ENCODE measurements at regions not wholly inside any gene's neighbourhood (a gene's known extent, or its start where the extent isn't known, plus 50 kb on each side); places are given as distances from the start of the nearest gene placed in this dataset.

DNA sequence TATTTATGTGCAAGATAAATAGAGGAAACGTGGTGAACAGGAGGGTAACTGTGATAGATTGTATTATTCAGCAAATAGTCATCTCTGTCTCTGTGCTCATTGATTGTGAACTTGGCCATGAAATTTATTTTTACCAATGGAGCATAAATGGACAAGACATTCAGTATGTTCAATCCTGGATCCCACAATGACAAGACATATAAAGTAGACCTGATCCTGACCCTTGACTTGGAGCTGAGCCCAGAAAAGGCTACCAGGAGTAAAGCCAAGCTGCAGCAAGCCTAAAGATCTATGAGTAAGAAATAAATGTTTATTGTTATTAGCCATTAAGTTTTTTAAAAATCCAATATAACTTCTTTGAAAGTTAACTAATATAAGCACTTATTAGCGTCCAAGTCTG lies 531.2 kb downstream of the PIK3C3 start:
- in situ Hi-C loops (cut with MboI; ENCODE audit: low pct_ligation_motif_present in 1 of 4, low pct_unique_long_range_greater_than_20kb in 1 of 4, low sequenced_read_pairs in 3 of 4) = no loop called here
- TF ChIP-seq, protein P1, sequence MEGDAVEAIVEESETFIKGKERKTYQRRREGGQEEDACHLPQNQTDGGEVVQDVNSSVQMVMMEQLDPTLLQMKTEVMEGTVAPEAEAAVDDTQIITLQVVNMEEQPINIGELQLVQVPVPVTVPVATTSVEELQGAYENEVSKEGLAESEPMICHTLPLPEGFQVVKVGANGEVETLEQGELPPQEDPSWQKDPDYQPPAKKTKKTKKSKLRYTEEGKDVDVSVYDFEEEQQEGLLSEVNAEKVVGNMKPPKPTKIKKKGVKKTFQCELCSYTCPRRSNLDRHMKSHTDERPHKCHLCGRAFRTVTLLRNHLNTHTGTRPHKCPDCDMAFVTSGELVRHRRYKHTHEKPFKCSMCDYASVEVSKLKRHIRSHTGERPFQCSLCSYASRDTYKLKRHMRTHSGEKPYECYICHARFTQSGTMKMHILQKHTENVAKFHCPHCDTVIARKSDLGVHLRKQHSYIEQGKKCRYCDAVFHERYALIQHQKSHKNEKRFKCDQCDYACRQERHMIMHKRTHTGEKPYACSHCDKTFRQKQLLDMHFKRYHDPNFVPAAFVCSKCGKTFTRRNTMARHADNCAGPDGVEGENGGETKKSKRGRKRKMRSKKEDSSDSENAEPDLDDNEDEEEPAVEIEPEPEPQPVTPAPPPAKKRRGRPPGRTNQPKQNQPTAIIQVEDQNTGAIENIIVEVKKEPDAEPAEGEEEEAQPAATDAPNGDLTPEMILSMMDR (IDR thresholded peaks at IDR 0.05) = no peak
- no peak for TF ChIP-seq POLR2AphosphoS5 (IDR thresholded peaks at IDR 0.05)
- TF ChIP-seq EP300 (IDR thresholded peaks at IDR 0.05; ENCODE audit: low read depth) = no peak
- no peak for TF ChIP-seq POLR2A (IDR thresholded peaks at IDR 0.05)
- no peak overlapping the region for H3K27ac ChIP-seq
- no peaks in the 10 kb centered on the region for H3K9me3 ChIP-seq
- no peak overlapping the region for H3K4me3 ChIP-seq
- intact Hi-C loops (cut with DNase I; ENCODE audit: low total_unique reads) = no loop called here
- DNase-seq = no peak
- no peaks in the 10 kb centered on the region for H3K36me3 ChIP-seq
- 40 to 48% methylated on average over 2 of the region's 2 CpGs for WGBS, 2 donors (ENCODE audit: low coverage in 1 of 2)
- no peaks in the 10 kb centered on the region for H3K27me3 ChIP-seq
- no peaks in the 10 kb centered on the region for H3K4me1 ChIP-seq

DNA sequence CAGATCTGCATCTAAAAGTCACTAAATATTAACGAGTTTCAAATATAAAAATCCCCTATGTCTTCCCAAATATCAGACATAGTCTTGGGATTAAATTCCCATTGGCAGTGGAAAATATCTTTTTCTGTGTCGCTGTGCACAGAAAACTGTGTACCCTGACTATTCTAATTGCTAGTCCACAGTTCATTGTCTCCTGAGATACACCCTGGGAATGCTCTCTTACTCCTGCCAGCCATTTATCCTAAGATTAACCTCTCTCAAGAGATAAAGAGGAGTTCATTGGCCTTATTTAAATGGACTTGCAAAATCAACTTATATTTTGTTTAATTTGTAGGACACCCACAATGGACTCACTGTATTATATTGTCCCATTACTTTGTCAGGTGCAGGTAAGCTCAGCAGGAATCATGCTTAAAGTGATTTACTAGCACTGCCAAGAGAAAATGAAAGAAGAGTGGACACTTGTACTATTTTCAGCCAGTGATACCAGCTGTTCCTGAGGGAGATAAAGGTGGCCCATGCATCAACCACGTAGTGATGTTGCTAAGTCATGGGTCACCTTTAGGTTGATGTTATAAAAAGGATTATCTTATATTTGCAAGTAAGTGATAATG lies 553.8 kb downstream of the PIK3C3 start:
- intact Hi-C loops (cut with DNase I; ENCODE audit: low total_unique reads) = no loop called here
- in situ Hi-C loops (cut with MboI; ENCODE audit: low pct_ligation_motif_present in 1 of 4, low pct_unique_long_range_greater_than_20kb in 1 of 4, low sequenced_read_pairs in 3 of 4) = no loop called here
- Histone ChIP-seq H3K4me1 (no peaks in the 10 kb centered on the region), H3K36me3 (no peaks in the 10 kb centered on the region), H3K9me3 (no peaks in the 10 kb centered on the region), H3K27me3 (no peaks in the 10 kb centered on the region), H3K4me3 (no peak overlapping the region), H3K27ac (no peak overlapping the region)
- WGBS, 2 donors (ENCODE audit: low coverage in 1 of 2) = 60 to 69% methylated on average over 2 to 3 of the region's 3 CpGs
- no peak for TF ChIP-seq POLR2AphosphoS5 (IDR thresholded peaks at IDR 0.05)
- TF ChIP-seq, protein P1 (IDR thresholded peaks at IDR 0.05) = no peak
- TF ChIP-seq EP300 (IDR thresholded peaks at IDR 0.05; ENCODE audit: low read depth) = no peak
- TF ChIP-seq POLR2A (IDR thresholded peaks at IDR 0.05) = no peak
- no peak for DNase-seq

DNA sequence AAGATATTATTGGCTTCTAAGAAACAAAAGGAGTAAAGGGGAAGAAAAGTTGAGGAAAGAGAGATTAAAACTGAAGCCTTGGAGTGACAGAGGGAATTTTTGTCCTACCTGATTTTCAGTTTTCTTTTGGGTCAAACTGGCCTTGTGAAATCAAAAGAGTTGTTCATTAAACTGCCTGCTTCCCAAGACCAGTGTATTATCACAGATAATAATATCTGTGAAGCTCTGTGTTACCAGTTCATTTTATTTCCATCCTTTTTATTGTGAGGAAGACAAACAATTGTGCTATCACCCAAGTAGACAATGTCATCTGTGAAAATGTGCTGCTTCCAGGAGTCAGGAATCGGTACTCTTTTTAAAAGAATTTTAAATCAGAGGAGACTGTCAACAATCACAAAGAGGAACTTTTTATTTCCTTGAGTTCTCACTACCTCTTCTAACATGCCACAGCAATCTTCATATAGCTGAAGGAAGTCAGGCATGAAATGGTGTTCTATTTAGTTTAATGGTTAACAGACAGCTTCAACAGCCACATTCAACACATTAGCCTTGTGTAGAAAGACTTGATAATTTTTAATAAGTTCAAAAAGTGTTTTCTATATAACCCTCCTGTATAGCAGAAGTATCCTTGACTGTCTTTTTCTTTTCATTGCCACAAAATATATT lies 554.8 kb downstream of the PIK3C3 start:
- no peaks in the 10 kb centered on the region for H3K4me1 ChIP-seq
- in situ Hi-C loops (cut with MboI; ENCODE audit: low pct_ligation_motif_present in 1 of 4, low pct_unique_long_range_greater_than_20kb in 1 of 4, low sequenced_read_pairs in 3 of 4) (no loop called here), intact Hi-C loops (cut with DNase I; ENCODE audit: low total_unique reads) (no loop called here)
- 44 to 52% methylated on average over 1 of the region's 1 CpG for WGBS, 2 donors (ENCODE audit: low coverage in 1 of 2)
- H3K9me3 ChIP-seq = no peaks in the 10 kb centered on the region
- TF ChIP-seq POLR2A (IDR thresholded peaks at IDR 0.05) (no peak), POLR2AphosphoS5 (IDR thresholded peaks at IDR 0.05) (no peak), EP300 (IDR thresholded peaks at IDR 0.05; ENCODE audit: low read depth) (no peak)
- TF ChIP-seq, protein P1 (IDR thresholded peaks at IDR 0.05) = no peak
- no peaks in the 10 kb centered on the region for H3K36me3 ChIP-seq
- H3K4me3 ChIP-seq = no peak overlapping the region
- no peak overlapping the region for H3K27ac ChIP-seq
- DNase-seq = no peak
- no peaks in the 10 kb centered on the region for H3K27me3 ChIP-seq

DNA sequence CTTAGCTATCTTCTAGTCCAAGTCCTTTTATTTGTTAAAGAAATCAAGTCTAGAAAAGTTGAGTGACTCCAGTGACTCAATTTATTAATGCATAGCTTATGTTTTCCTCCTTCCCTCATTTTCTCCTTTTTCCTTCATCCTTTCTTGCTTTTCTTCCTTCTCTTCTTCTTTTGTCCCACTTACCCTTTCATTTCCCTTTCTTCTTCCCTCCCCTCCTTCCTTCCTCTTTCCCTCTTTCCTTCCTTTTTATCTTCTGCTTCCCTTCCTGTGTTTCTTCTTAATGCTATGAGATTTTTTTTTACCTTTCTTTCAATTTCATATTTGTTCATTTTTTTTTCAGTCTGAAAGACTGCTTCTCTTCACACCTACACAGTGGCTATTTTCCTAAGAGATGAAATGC lies 555.5 kb downstream of the PIK3C3 start:
- no peak overlapping the region for H3K27ac ChIP-seq
- no peaks in the 10 kb centered on the region for H3K9me3 ChIP-seq
- DNase-seq = no peak
- H3K4me3 ChIP-seq = no peak overlapping the region
- in situ Hi-C loops (cut with MboI; ENCODE audit: low pct_ligation_motif_present in 1 of 4, low pct_unique_long_range_greater_than_20kb in 1 of 4, low sequenced_read_pairs in 3 of 4) = no loop called here
- intact Hi-C loops (cut with DNase I; ENCODE audit: low total_unique reads) = no loop called here
- no peaks in the 10 kb centered on the region for H3K4me1 ChIP-seq
- TF ChIP-seq POLR2A (IDR thresholded peaks at IDR 0.05) = no peak
- TF ChIP-seq, protein P1 (IDR thresholded peaks at IDR 0.05) = no peak
- TF ChIP-seq EP300 (IDR thresholded peaks at IDR 0.05; ENCODE audit: low read depth) = no peak
- no peak for TF ChIP-seq POLR2AphosphoS5 (IDR thresholded peaks at IDR 0.05)
- no peaks in the 10 kb centered on the region for H3K36me3 ChIP-seq
- H3K27me3 ChIP-seq = no peaks in the 10 kb centered on the region
